Endothelial cell of umbilical vein (primary cell): ENCODE measurements at regions not wholly inside any gene's neighbourhood (a gene's known extent, or its start where the extent isn't known, plus 50 kb on each side); places are given as distances from the start of the nearest gene placed in this dataset.

ENCODE experiments used
- EZH2 ChIP-seq: IDR thresholded peaks from 2 replicates; pipeline ENCODE4 v1.6.1; 2012; ENCODE audit warnings: borderline replicate concordance, low read depth, mild to moderate bottlenecking, moderate library complexity, low read length, inconsistent platforms; ENCODE audit not compliant: severe bottlenecking
- POLR2A ChIP-seq: IDR thresholded peaks from 2 replicates; pipeline ENCODE4 v1.6.1; 2012; ENCODE audit warnings: low read depth, mild to moderate bottlenecking, control low read depth, low read length
- TF ChIP-seq, protein P1 (sequence below), 2 donors: IDR thresholded peaks; 1 replicate in 1 of 2; 2 replicates in 1 of 2; pipeline ENCODE4 v1.5.1; 2011; ENCODE audit warnings: low read length in 2 of 2, mild to moderate bottlenecking in 2 of 2, moderate library complexity in 2 of 2, control low read depth in 1 of 2, inconsistent platforms in 1 of 2, low read depth in 1 of 2; ENCODE audit not compliant: insufficient read depth in 1 of 2; ENCODE audit errors: extremely low read depth in 1 of 2

GRCh38 chr6:58198301-58198700, 880.9 kb downstream of the PRIM2 start:
- TF ChIP-seq, protein P1, sequence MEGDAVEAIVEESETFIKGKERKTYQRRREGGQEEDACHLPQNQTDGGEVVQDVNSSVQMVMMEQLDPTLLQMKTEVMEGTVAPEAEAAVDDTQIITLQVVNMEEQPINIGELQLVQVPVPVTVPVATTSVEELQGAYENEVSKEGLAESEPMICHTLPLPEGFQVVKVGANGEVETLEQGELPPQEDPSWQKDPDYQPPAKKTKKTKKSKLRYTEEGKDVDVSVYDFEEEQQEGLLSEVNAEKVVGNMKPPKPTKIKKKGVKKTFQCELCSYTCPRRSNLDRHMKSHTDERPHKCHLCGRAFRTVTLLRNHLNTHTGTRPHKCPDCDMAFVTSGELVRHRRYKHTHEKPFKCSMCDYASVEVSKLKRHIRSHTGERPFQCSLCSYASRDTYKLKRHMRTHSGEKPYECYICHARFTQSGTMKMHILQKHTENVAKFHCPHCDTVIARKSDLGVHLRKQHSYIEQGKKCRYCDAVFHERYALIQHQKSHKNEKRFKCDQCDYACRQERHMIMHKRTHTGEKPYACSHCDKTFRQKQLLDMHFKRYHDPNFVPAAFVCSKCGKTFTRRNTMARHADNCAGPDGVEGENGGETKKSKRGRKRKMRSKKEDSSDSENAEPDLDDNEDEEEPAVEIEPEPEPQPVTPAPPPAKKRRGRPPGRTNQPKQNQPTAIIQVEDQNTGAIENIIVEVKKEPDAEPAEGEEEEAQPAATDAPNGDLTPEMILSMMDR (IDR thresholded peaks at IDR 0.05; ENCODE audit: extremely low read depth in 1 of 2, insufficient read depth in 1 of 2, low read depth in 1 of 2, low read length in 2 of 2), result no peak
- TF ChIP-seq POLR2A, result no peak
- no peak for TF ChIP-seq EZH2
